Sigmoid colon (tissue), 6 donors: ENCODE measurements at regions not wholly inside any gene's neighbourhood (a gene's known extent, or its start where the extent isn't known, plus 50 kb on each side); places are given as distances from the start of the nearest gene placed in this dataset.
"Not testable (repeated sequence)": the region's sequence is repeated elsewhere in the genome, so short reads cannot be mapped to it uniquely, and the experiment has no call there.

Experiments
- DNase-seq: peaks from one replicate; pipeline ENCODE4 v3.0.0-alpha.2; 2019
- H3K27ac ChIP-seq, 4 donors: fragments of 200-600 bp; sonication (generic); one replicate each; pipeline ENCODE4 v1.5.1; 2016 to 2019; ENCODE audit warnings: mild to moderate bottlenecking in 1 of 4
- H3K27me3 ChIP-seq, 3 donors: fragments of 200-600 bp; sonication (generic); one replicate each; pipeline ENCODE4 v1.5.1; 2019; ENCODE audit warnings: mild to moderate bottlenecking in 1 of 3
- H3K36me3 ChIP-seq, 4 donors: fragments of 200-600 bp; sonication (generic); one replicate each; pipeline ENCODE4 v1.5.1; 2016 to 2019
- H3K4me1 ChIP-seq, 4 donors: fragments of 200-600 bp; sonication (generic); one replicate each; pipeline ENCODE4 v1.5.1; 2017 to 2019
- H3K4me3 ChIP-seq, 4 donors: fragments of 200-600 bp; sonication (generic); one replicate each; pipeline ENCODE4 v1.5.1; 2017 to 2019; ENCODE audit warnings: mild to moderate bottlenecking in 2 of 4, moderate library complexity in 1 of 4
- H3K9me3 ChIP-seq, 4 donors: fragments of 200-600 bp in 3 of 4; sonication (generic) in 3 of 4; one replicate each; pipeline versions ENCODE4 v1.5.1 to v1.6.1; 2013 to 2019
- WGBS, 2 donors: extraction: QIAGEN DNeasy Blood & Tissue Kit; methylation state at CpG; one replicate each; pipeline ENCODE4 v1.1.7; 2013; 5-methylcytosine and 5-hydroxymethylcytosine counted together
- intact Hi-C: fragments of 100-400 bp; cut with DNase I; formaldehyde crosslinking; loops from one replicate; pipeline ENCODE4 v1.15.1; 2023
- donor health status: healthy with polysubstance abuse.
- donor health status: healthy.

DNA sequence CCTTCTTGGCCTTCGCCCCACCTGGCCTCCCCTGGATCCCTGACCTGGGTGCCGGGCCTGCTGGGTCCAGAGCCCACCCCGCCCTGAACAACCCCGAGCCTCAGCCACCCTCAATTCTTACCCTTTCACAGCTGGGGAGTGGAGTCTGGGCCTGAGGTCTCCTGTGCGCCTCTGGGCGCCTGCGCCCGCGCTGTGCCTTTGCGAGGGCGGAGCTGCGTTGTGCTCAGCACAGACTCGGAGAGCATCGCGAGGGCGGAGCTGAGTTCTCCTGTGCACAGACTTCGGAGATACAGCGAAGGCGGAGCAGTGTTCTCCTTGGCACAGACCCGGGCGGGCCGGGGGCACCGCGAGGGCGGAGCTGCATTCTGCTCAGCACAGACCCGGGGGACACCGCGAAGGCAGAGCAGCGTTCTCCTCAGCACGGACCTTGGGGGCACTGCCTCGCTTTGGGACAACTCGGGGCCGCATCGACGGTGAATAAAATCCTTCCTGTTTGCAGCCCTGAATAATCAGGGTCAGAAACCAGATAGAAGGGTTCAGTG is 547.2 kb downstream of the FAM72C start:
- H3K9me3 ChIP-seq, intact Hi-C loops: not testable (repeated sequence)
- peak; percentile 42 for DNase-seq

DNA sequence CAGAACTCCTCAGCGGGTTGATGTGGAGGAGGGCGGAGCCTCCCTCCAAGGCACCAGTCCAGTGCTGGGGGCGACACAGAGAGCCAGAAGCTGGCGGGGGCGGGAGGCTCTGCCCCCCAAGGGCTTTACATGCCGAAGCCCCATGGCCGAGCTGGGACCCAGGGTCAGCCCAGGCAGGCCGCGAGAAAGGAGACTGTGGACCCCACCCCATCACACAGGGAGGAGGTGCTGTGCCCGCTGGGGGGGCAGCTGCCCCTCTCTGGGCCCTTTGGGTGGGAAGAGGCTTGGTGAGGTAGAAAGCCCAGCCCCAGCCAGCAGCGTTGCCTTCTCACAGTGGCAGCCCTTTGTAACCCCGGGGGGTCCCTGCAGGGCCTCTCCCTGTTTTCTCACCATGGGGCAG is 548.0 kb downstream of the FAM72C start:
- H3K4me3 ChIP-seq, H3K27ac ChIP-seq, H3K9me3 ChIP-seq, H3K36me3 ChIP-seq, H3K27me3 ChIP-seq, intact Hi-C loops, DNase-seq, H3K4me1 ChIP-seq: not testable (repeated sequence)
- 70% methylated on average over 5 of the region's 12 CpGs; no CpG with 5 or more reads in 1 of the 2 donors for WGBS, 2 donors

More for the DNA sequence above, 547.2 kb downstream of the FAM72C start:
- H3K36me3 ChIP-seq, H3K4me3 ChIP-seq, H3K27me3 ChIP-seq, H3K27ac ChIP-seq, H3K4me1 ChIP-seq: not testable (repeated sequence)
- 12 to 15% methylated on average over 14 to 15 of the region's 35 CpGs for WGBS, 2 donors

DNA sequence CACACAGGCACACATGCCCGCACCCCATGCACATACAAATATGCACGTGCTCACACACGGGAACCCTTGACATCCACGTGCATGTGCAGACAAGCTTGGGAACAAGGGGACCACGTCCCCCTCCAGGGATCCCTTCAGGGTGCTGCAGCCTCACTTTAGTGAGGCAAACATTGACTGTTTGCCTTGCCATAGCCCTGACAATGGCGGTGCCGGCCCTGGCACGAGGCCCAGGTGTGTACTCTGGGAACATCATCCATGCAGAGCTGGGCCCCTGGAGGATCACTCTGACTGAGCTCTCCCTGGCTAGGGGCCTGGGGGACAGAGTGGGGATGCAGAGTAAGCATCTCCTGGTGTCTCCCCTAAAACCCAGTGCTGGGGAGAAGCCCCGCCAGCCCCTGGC is 550.5 kb downstream of the FAM72C start:
- WGBS, 2 donors: no CpG with 5 or more reads among the region's 9 CpGs
- intact Hi-C loops, DNase-seq: not testable (repeated sequence)

More for the DNA sequence above, 550.5 kb downstream of the FAM72C start:
- H3K27me3 ChIP-seq, H3K36me3 ChIP-seq, H3K9me3 ChIP-seq, H3K27ac ChIP-seq, H3K4me1 ChIP-seq, H3K4me3 ChIP-seq: not testable (repeated sequence)
